H1 (cell line): ENCODE measurements at regions not wholly inside any gene's neighbourhood (a gene's known extent, or its start where the extent isn't known, plus 50 kb on each side); places are given as distances from the start of the nearest gene placed in this dataset.

ENCODE experiments used
- CTCF ChIA-PET: fragments of 300-600 bp; sonication (Branson Sonifier 250); formaldehyde crosslinking; loops from one replicate; lab custom pipeline; 2021; ENCODE audit not compliant: partially characterized antibody; lab: Charles Lee
- POLR2A ChIA-PET: fragments of 300-600 bp; sonication (Branson Sonifier 250); formaldehyde crosslinking; loops from one replicate; lab custom pipeline; 2021; ENCODE audit warnings: inconsistent platforms; ENCODE audit not compliant: partially characterized antibody; lab: Charles Lee
- DNase-seq, 2 experiments: peaks; one replicate each; pipeline versions ENCODE4 v3.0.0 to v3.0.0-alpha.2; 2010 to 2022; ENCODE audit warnings: low spot score in 2 of 2, low read depth in 1 of 2, mixed read lengths in 1 of 2
- FAIRE-seq: peaks from 2 replicates; lab custom pipeline; 2011; peaks lifted over from hg19 to GRCh38; lab: Jason Lieb, UNC
- H2AFZ ChIP-seq: 2 replicates; pipeline ENCODE4 v1.8.1; 2012; ENCODE audit warnings: low read length, inconsistent platforms
- H2AK5ac ChIP-seq: 2 replicates; pipeline ENCODE4 v1.6.1; 2013; ENCODE audit warnings: low read depth, low read length
- H2BK120ac ChIP-seq: replicated peaks from 2 replicates; pipeline ENCODE3; 2013; ENCODE audit warnings: low read depth, low read length, inconsistent platforms
- H2BK12ac ChIP-seq: 2 replicates; pipeline ENCODE4 v1.6.1; 2013; ENCODE audit warnings: low read depth, low read length
- H2BK15ac ChIP-seq: 2 replicates; pipeline ENCODE4 v1.6.1; 2013; ENCODE audit warnings: low read length
- H2BK20ac ChIP-seq: 2 replicates; pipeline ENCODE4 v1.6.1; 2013; ENCODE audit warnings: low read length
- H2BK5ac ChIP-seq: 2 replicates; pipeline ENCODE4 v1.6.1; 2013; ENCODE audit warnings: low read depth, low read length
- H3K14ac ChIP-seq: 2 replicates; pipeline ENCODE4 v1.6.1; 2013; ENCODE audit warnings: inconsistent platforms; ENCODE audit not compliant: insufficient read length
- H3K18ac ChIP-seq: 2 replicates; pipeline ENCODE4 v1.6.1; 2013; ENCODE audit warnings: low read length; ENCODE audit errors: extremely low read depth
- H3K23ac ChIP-seq: 2 replicates; pipeline ENCODE4 v1.6.1; 2013; ENCODE audit warnings: inconsistent platforms; ENCODE audit not compliant: insufficient read length
- H3K23me2 ChIP-seq: 2 replicates; pipeline ENCODE4 v1.6.1; 2013; ENCODE audit warnings: low read depth, low read length
- H3K27ac ChIP-seq: 2 replicates; pipeline ENCODE4 v1.6.1; 2011; ENCODE audit warnings: low read depth, low read length, inconsistent platforms
- H3K27me3 ChIP-seq, 4 experiments: replicated peaks in 1 of 4; 1 replicate in 1 of 4; 2 replicates in 3 of 4; pipeline versions ENCODE4 v1.6.1 to v1.8.1; 2011 to 2013; ENCODE audit warnings: low read length in 3 of 4, mild to moderate bottlenecking in 3 of 4, inconsistent platforms in 2 of 4, mixed read lengths in 2 of 4, moderate library complexity in 1 of 4; ENCODE audit not compliant: control insufficient read depth in 3 of 4, insufficient read depth in 3 of 4; ENCODE audit errors: extremely low read depth in 1 of 4
- H3K36me3 ChIP-seq, 4 experiments: 2 replicates each; pipeline versions ENCODE4 v1.6.1 to v1.8.1; 2011 to 2013; ENCODE audit warnings: mild to moderate bottlenecking in 4 of 4, low read length in 3 of 4, moderate library complexity in 2 of 4, control low read depth in 1 of 4, inconsistent platforms in 1 of 4; ENCODE audit not compliant: insufficient read depth in 4 of 4, control insufficient read depth in 2 of 4
- H3K4ac ChIP-seq: replicated peaks from 2 replicates; pipeline ENCODE3; 2013; ENCODE audit warnings: low read length, low read depth, mixed read lengths, inconsistent platforms; ENCODE audit not compliant: insufficient read length
- H3K4me1 ChIP-seq, 4 experiments: replicated peaks in 1 of 4; 1 replicate in 1 of 4; 2 replicates in 3 of 4; pipeline versions ENCODE4 v1.6.1 to v1.8.1; 2011 to 2013; ENCODE audit warnings: low read length in 3 of 4, inconsistent platforms in 2 of 4, mixed read lengths in 1 of 4; ENCODE audit not compliant: insufficient read depth in 4 of 4, control insufficient read depth in 3 of 4
- H3K4me2 ChIP-seq, 2 experiments: 2 replicates each; pipeline versions ENCODE4 v1.6.1 to v1.8.1; 2011 to 2013; ENCODE audit warnings: low read depth in 2 of 2, low read length in 2 of 2, control low read depth in 1 of 2, inconsistent platforms in 1 of 2, mild to moderate bottlenecking in 1 of 2; ENCODE audit not compliant: insufficient read depth in 1 of 2
- H3K4me3 ChIP-seq, 4 experiments: fragments of 200-600, 300-600 bp in 1 of 4; sonication (generic), shearing (Covaris generic), sonication (Bioruptor Twin) in 1 of 4; 2 replicates each; pipeline versions ENCODE4 v1.5.1 to v1.8.1; 2011 to 2016; ENCODE audit warnings: low read length in 4 of 4, low read depth in 3 of 4, control low read depth in 2 of 4, inconsistent platforms in 2 of 4, mild to moderate bottlenecking in 2 of 4, mixed read lengths in 1 of 4, moderate library complexity in 1 of 4; ENCODE audit not compliant: insufficient read depth in 2 of 4; ENCODE audit errors: extremely low read depth in 1 of 4
- H3K56ac ChIP-seq: replicated peaks from 2 replicates; pipeline ENCODE3; 2013; ENCODE audit warnings: low read depth, mild to moderate bottlenecking, mixed read lengths, low read length, inconsistent platforms; ENCODE audit not compliant: insufficient read length
- H3K79me1 ChIP-seq: 2 replicates; pipeline ENCODE4 v1.6.1; 2013; ENCODE audit warnings: low read depth, low read length, control low read depth
- H3K79me2 ChIP-seq, 2 experiments: 2 replicates each; pipeline versions ENCODE4 v1.6.1 to v1.8.1; 2012 to 2013; ENCODE audit warnings: low read length in 2 of 2, mild to moderate bottlenecking in 2 of 2, inconsistent platforms in 1 of 2; ENCODE audit not compliant: insufficient read depth in 2 of 2, control insufficient read depth in 1 of 2
- H3K9ac ChIP-seq, 4 experiments: replicated peaks in 1 of 4; 1 replicate in 1 of 4; 2 replicates in 3 of 4; pipeline versions ENCODE4 v1.6.1 to v1.8.1; 2011 to 2013; ENCODE audit warnings: low read depth in 3 of 4, low read length in 3 of 4, control low read depth in 2 of 4, mild to moderate bottlenecking in 2 of 4, moderate library complexity in 2 of 4, inconsistent platforms in 1 of 4; ENCODE audit errors: extremely low read depth in 1 of 4
- H3K9me3 ChIP-seq, 2 experiments: 2 replicates each; pipeline versions ENCODE4 v1.6.1 to v1.8.1; 2012 to 2013; ENCODE audit warnings: mild to moderate bottlenecking in 2 of 2, moderate library complexity in 2 of 2, control low read depth in 1 of 2, inconsistent platforms in 1 of 2, low read depth in 1 of 2, low read length in 1 of 2, mixed read lengths in 1 of 2; ENCODE audit not compliant: insufficient read depth in 2 of 2
- H4K20me1 ChIP-seq, 2 experiments: replicated peaks in 1 of 2; 2 replicates each; pipeline versions ENCODE3 to v1.8.1; 2011 to 2013; ENCODE audit warnings: inconsistent platforms in 2 of 2, low read length in 2 of 2, mild to moderate bottlenecking in 1 of 2; ENCODE audit not compliant: insufficient read depth in 2 of 2, control insufficient read depth in 1 of 2
- H4K5ac ChIP-seq: 2 replicates; pipeline ENCODE4 v1.6.1; 2013; ENCODE audit warnings: low read length, low read depth, mixed read lengths, inconsistent platforms; ENCODE audit not compliant: insufficient read length
- H4K8ac ChIP-seq: 2 replicates; pipeline ENCODE4 v1.8.0; 2013; ENCODE audit warnings: mild to moderate bottlenecking, moderate library complexity, low read length, inconsistent platforms; ENCODE audit not compliant: insufficient read depth; ENCODE audit errors: extremely low read depth
- H4K91ac ChIP-seq: replicated peaks from 2 replicates; pipeline ENCODE3; 2013; ENCODE audit warnings: low read length, mixed read lengths, inconsistent platforms; ENCODE audit not compliant: insufficient read length
- CBX5 ChIP-seq: fragments of 300-800, 300-1000 bp; sonication (generic); IDR thresholded peaks from 2 replicates; pipeline ENCODE4 v1.7.1; 2016; ENCODE audit warnings: antibody characterized with exemption, low read length, low read depth
- CBX8 ChIP-seq: fragments of 300-800, 300-1000 bp; sonication (generic); IDR thresholded peaks from 2 replicates; pipeline ENCODE4 v1.7.1; 2016; ENCODE audit warnings: low read depth, low read length, borderline replicate concordance
- CHD2 ChIP-seq: IDR thresholded peaks from 2 replicates; pipeline ENCODE4 v1.6.1; 2012; ENCODE audit warnings: low read length, improper control_type of control experiment
- POLR2A ChIP-seq, 2 experiments: IDR thresholded peaks; 1 replicate in 1 of 2; 2 replicates in 1 of 2; pipeline ENCODE4 v1.6.1; 2011; ENCODE audit warnings: low read depth in 2 of 2, low read length in 2 of 2, mild to moderate bottlenecking in 2 of 2; ENCODE audit errors: control extremely low read depth in 1 of 2
- RBBP5 ChIP-seq: IDR thresholded peaks from 2 replicates; pipeline ENCODE4 v1.7.1; 2012; ENCODE audit warnings: low read depth, mild to moderate bottlenecking, inconsistent platforms, low read length, moderate library complexity, borderline replicate concordance
- RFX5 ChIP-seq: IDR thresholded peaks from 2 replicates; pipeline ENCODE4 v1.6.1; 2011; ENCODE audit warnings: low read depth, low read length, improper control_type of control experiment, borderline replicate concordance
- SIN3A ChIP-seq, 2 experiments: IDR thresholded peaks in 1 of 2; conservative IDR thresholded peaks in 1 of 2; 2 replicates each; pipeline ENCODE4 v1.6.1; 2011 to 2012; ENCODE audit warnings: low read length in 2 of 2, improper control_type of control experiment in 1 of 2, low read depth in 1 of 2, mild to moderate bottlenecking in 1 of 2
- SIRT6 ChIP-seq: IDR thresholded peaks from one replicate; pipeline ENCODE4 v1.7.1; 2012; ENCODE audit warnings: low read length, inconsistent platforms
- SP2 ChIP-seq: IDR thresholded peaks from 2 replicates; pipeline ENCODE4 v1.6.1; 2012; ENCODE audit warnings: mild to moderate bottlenecking, low read length, inconsistent platforms
- SRF ChIP-seq: IDR thresholded peaks from 2 replicates; pipeline ENCODE4 v1.6.1; 2011; ENCODE audit warnings: mild to moderate bottlenecking, low read depth, low read length, moderate library complexity
- TAF1 ChIP-seq: IDR thresholded peaks from 2 replicates; pipeline ENCODE4 v1.6.1; 2011; ENCODE audit warnings: mild to moderate bottlenecking, low read depth, low read length
- TAF7 ChIP-seq: optimal IDR thresholded peaks from 2 replicates; pipeline ENCODE3; 2011; ENCODE audit warnings: low read depth, mild to moderate bottlenecking, inconsistent platforms, low read length, moderate library complexity, borderline replicate concordance
- TEAD4 ChIP-seq: IDR thresholded peaks from 2 replicates; pipeline ENCODE4 v1.6.1; 2012; ENCODE audit warnings: low read depth, low read length, inconsistent platforms, mixed read lengths
- WGBS, 2 experiments: shearing (Covaris generic) in 1 of 2; methylation state at CpG; one replicate each; pipeline versions ENCODE4 v1.1.6 to v1.1.7; 2013 to 2015; ENCODE audit warnings: low lambda C conversion rate in 2 of 2, mixed read lengths in 2 of 2, inconsistent platforms in 1 of 2, low coverage in 1 of 2, missing lambda C conversion rate in 1 of 2; ENCODE audit not compliant: insufficient replicate concordance in 2 of 2, insufficient coverage in 1 of 2, insufficient read length in 1 of 2; ENCODE audit errors: extremely low coverage in 1 of 2, missing lambda C conversion rate in 1 of 2; 5-methylcytosine and 5-hydroxymethylcytosine counted together
- TF ChIP-seq, protein P1 (sequence below): IDR thresholded peaks from 2 replicates; pipeline ENCODE4 v1.6.1; 2012; ENCODE audit warnings: inconsistent platforms

- Histone ChIP-seq H3K79me1 (no peaks in the 10 kb centered on the region), H3K36me3 (no peaks in the 10 kb centered on the region), H3K9me3 (no peaks in the 10 kb centered on the region), H3K9ac (no peak overlapping the region), H3K18ac (no peak overlapping the region), H2BK20ac (no peak overlapping the region), H3K23ac (no peak overlapping the region), H3K4me1 (no peaks in the 10 kb centered on the region), H2BK15ac (no peak overlapping the region), H3K4me2 (no peak overlapping the region), H4K91ac (no peak overlapping the region), H2BK5ac (no peak overlapping the region), H3K27me3 (no peaks in the 10 kb centered on the region), H3K23me2 (no peaks in the 10 kb centered on the region), H3K56ac (no peak overlapping the region), H2BK12ac (no peak overlapping the region), H3K4me3 (no peak overlapping the region), H4K8ac (no peak overlapping the region), H3K14ac (no peak overlapping the region), H3K27ac (no peak overlapping the region), H4K20me1 (no peaks in the 10 kb centered on the region), H2BK120ac (no peak overlapping the region), H2AFZ (no peak overlapping the region), H4K5ac (no peak overlapping the region), H3K4ac (no peak overlapping the region), H3K79me2 (no peaks in the 10 kb centered on the region), H2AK5ac (no peak overlapping the region)
- DNase-seq = no peak
- ChIA-PET CTCF (interaction anchor here (1.3 kb wide), 1 partner anchor 315 kb away, joined by 3 read pairs; no protein-coding TSS in a partner anchor), POLR2A (no interaction called here)
- 74% methylated on average over 8 of the region's 8 CpGs; no CpG with 5 or more reads in 1 of the 2 experiments for WGBS, 2 experiments
- no peak for FAIRE-seq
- TF ChIP-seq, protein P1, sequence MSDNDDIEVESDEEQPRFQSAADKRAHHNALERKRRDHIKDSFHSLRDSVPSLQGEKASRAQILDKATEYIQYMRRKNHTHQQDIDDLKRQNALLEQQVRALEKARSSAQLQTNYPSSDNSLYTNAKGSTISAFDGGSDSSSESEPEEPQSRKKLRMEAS = no peak
- TF ChIP-seq TEAD4 = no peak
- no peak for TF ChIP-seq RFX5
- TF ChIP-seq SIRT6 = no peak
- no peak for TF ChIP-seq SIN3A (conservative IDR thresholded peaks at IDR 0.05 in 1 of 2, IDR thresholded peaks at IDR 0.05 in 1 of 2; ENCODE audit: low read depth in 1 of 2, low read length in 2 of 2)
- TF ChIP-seq POLR2A (IDR thresholded peaks at IDR 0.05; ENCODE audit: control extremely low read depth in 1 of 2, low read depth in 2 of 2, low read length in 2 of 2) = no peak
- TF ChIP-seq CBX5 = no peak
- TF ChIP-seq RBBP5 = no peak
- TF ChIP-seq CBX8 = no peak
- no peak for TF ChIP-seq SP2
- no peak for TF ChIP-seq CHD2
- no peak for TF ChIP-seq TAF1
- no peak for TF ChIP-seq TAF7
- no peak for TF ChIP-seq SRF
These were observed 163.2 kb upstream of the TWIST2 start for GRCh38 chr2:238684362-238685326.
